IPS-18a (cell line): ENCODE measurements at regions not wholly inside any gene's neighbourhood (a gene's known extent, or its start where the extent isn't known, plus 50 kb on each side); places are given as distances from the start of the nearest gene placed in this dataset.

Experiments used
- H3K27ac ChIP-seq: one replicate; pipeline ENCODE4 v1.5.1; 2013; ENCODE audit warnings: low read length
- H3K27me3 ChIP-seq: one replicate; pipeline ENCODE4 v1.6.1; 2013; ENCODE audit warnings: mild to moderate bottlenecking, low read length; ENCODE audit not compliant: control insufficient read depth, insufficient read depth
- H3K36me3 ChIP-seq: one replicate; pipeline ENCODE4 v1.6.1; 2013; ENCODE audit warnings: low read depth, low read length; ENCODE audit not compliant: control insufficient read depth
- H3K4me1 ChIP-seq: one replicate; pipeline ENCODE4 v1.6.1; 2013; ENCODE audit warnings: low read depth, low read length; ENCODE audit not compliant: control insufficient read depth
- H3K4me3 ChIP-seq: one replicate; pipeline ENCODE4 v1.5.1; 2013; ENCODE audit warnings: low read length
- H3K9ac ChIP-seq: one replicate; pipeline ENCODE4 v1.6.1; 2013; ENCODE audit warnings: mild to moderate bottlenecking, low read length, moderate library complexity
- H3K9me3 ChIP-seq: one replicate; pipeline ENCODE4 v1.6.1; 2013; ENCODE audit warnings: low read depth, low read length; ENCODE audit not compliant: control insufficient read depth

- Histone ChIP-seq H3K4me3 (no peak overlapping the region), H3K4me1 (no peaks in the 10 kb centered on the region), H3K9ac (no peak overlapping the region)
These were observed 499.1 kb downstream of the INSC start for GRCh38 chr11:15613789-15614188.

GRCh38 chr11:15615398-15616096 lies 500.8 kb downstream of the INSC start:
- Histone ChIP-seq H3K36me3 (no peaks in the 10 kb centered on the region), H3K27me3 (no peaks in the 10 kb centered on the region), H3K4me1 (no peaks in the 10 kb centered on the region), H3K9ac (no peak overlapping the region), H3K9me3 (no peaks in the 10 kb centered on the region), H3K4me3 (no peak overlapping the region), H3K27ac (no peak overlapping the region)

More at GRCh38 chr11:15613789-15614188, 499.1 kb downstream of the INSC start:
- Histone ChIP-seq H3K27ac (no peak overlapping the region), H3K36me3 (no peaks in the 10 kb centered on the region), H3K27me3 (no peaks in the 10 kb centered on the region), H3K9me3 (no peaks in the 10 kb centered on the region)

GRCh38 chr11:15616130-15617105 lies 501.7 kb downstream of the INSC start:
- H3K4me3 ChIP-seq = no peak overlapping the region
- H3K27ac ChIP-seq = no peak overlapping the region
- H3K4me1 ChIP-seq = no peaks in the 10 kb centered on the region
- H3K36me3 ChIP-seq = no peaks in the 10 kb centered on the region
- no peak overlapping the region for H3K9ac ChIP-seq
- no peaks in the 10 kb centered on the region for H3K9me3 ChIP-seq
- no peaks in the 10 kb centered on the region for H3K27me3 ChIP-seq

- H3K27me3 ChIP-seq = no peaks in the 10 kb centered on the region
- no peak overlapping the region for H3K27ac ChIP-seq
- no peaks in the 10 kb centered on the region for H3K9me3 ChIP-seq
- H3K4me1 ChIP-seq = no peaks in the 10 kb centered on the region
- no peaks in the 10 kb centered on the region for H3K36me3 ChIP-seq
- H3K4me3 ChIP-seq = no peak overlapping the region
- H3K9ac ChIP-seq = no peak overlapping the region
These were observed 502.4 kb downstream of the INSC start for GRCh38 chr11:15617126-15617525.

- no peak overlapping the region for H3K4me3 ChIP-seq
- H3K27me3 ChIP-seq = no peaks in the 10 kb centered on the region
- no peaks in the 10 kb centered on the region for H3K9me3 ChIP-seq
- H3K9ac ChIP-seq = no peak overlapping the region
- H3K36me3 ChIP-seq = no peaks in the 10 kb centered on the region
- H3K27ac ChIP-seq = no peak overlapping the region
- no peaks in the 10 kb centered on the region for H3K4me1 ChIP-seq
These were observed 503.9 kb downstream of the INSC start for GRCh38 chr11:15618583-15619032.

GRCh38 chr11:15621565-15621964 lies 506.8 kb downstream of the INSC start:
- no peak overlapping the region for H3K4me3 ChIP-seq
- H3K27ac ChIP-seq = no peak overlapping the region
- H3K27me3 ChIP-seq = no peaks in the 10 kb centered on the region
- no peak overlapping the region for H3K9ac ChIP-seq
- no peaks in the 10 kb centered on the region for H3K9me3 ChIP-seq
- H3K4me1 ChIP-seq = no peaks in the 10 kb centered on the region
- H3K36me3 ChIP-seq = no peaks in the 10 kb centered on the region

- Histone ChIP-seq H3K36me3 (no peaks in the 10 kb centered on the region), H3K9ac (no peak overlapping the region), H3K27ac (no peak overlapping the region), H3K9me3 (no peaks in the 10 kb centered on the region), H3K4me3 (no peak overlapping the region), H3K4me1 (no peaks in the 10 kb centered on the region), H3K27me3 (no peaks in the 10 kb centered on the region)
These were observed 507.6 kb downstream of the INSC start for GRCh38 chr11:15622231-15622890.

GRCh38 chr11:15624701-15625100 lies 510.0 kb downstream of the INSC start:
- Histone ChIP-seq H3K27ac (no peak overlapping the region), H3K27me3 (no peaks in the 10 kb centered on the region)

GRCh38 chr11:15625691-15626090 lies 511.0 kb downstream of the INSC start:
- Histone ChIP-seq H3K4me1 (no peaks in the 10 kb centered on the region), H3K4me3 (no peak overlapping the region), H3K27ac (no peak overlapping the region), H3K36me3 (no peaks in the 10 kb centered on the region), H3K27me3 (no peaks in the 10 kb centered on the region), H3K9me3 (no peaks in the 10 kb centered on the region), H3K9ac (no peak overlapping the region)

More at GRCh38 chr11:15624701-15625100, 510.0 kb downstream of the INSC start:
- no peak overlapping the region for H3K4me3 ChIP-seq
- no peaks in the 10 kb centered on the region for H3K9me3 ChIP-seq
- no peak overlapping the region for H3K9ac ChIP-seq
- no peaks in the 10 kb centered on the region for H3K4me1 ChIP-seq
- no peaks in the 10 kb centered on the region for H3K36me3 ChIP-seq

- Histone ChIP-seq H3K27me3 (no peaks in the 10 kb centered on the region), H3K27ac (no peak overlapping the region), H3K9me3 (no peaks in the 10 kb centered on the region), H3K9ac (no peak overlapping the region), H3K4me3 (no peak overlapping the region), H3K4me1 (no peaks in the 10 kb centered on the region), H3K36me3 (no peaks in the 10 kb centered on the region)
These were observed 512.8 kb downstream of the INSC start for GRCh38 chr11:15627560-15627959.

GRCh38 chr11:15629690-15630321 lies 515.1 kb downstream of the INSC start:
- no peaks in the 10 kb centered on the region for H3K27me3 ChIP-seq

More at GRCh38 chr11:15629690-15630321, 515.1 kb downstream of the INSC start:
- H3K9ac ChIP-seq = no peak overlapping the region
- no peaks in the 10 kb centered on the region for H3K4me1 ChIP-seq
- no peak overlapping the region for H3K4me3 ChIP-seq
- no peaks in the 10 kb centered on the region for H3K36me3 ChIP-seq
- no peak overlapping the region for H3K27ac ChIP-seq
- H3K9me3 ChIP-seq = no peaks in the 10 kb centered on the region
